UCSD-AML1 (cell line): ENCODE measurements at regions not wholly inside any gene's neighbourhood (a gene's known extent, or its start where the extent isn't known, plus 50 kb on each side); places are given as distances from the start of the nearest gene placed in this dataset.
"Not testable (repeated sequence)": the region's sequence is repeated elsewhere in the genome, so short reads cannot be mapped to it uniquely, and the experiment has no call there.

Source experiments
- DNase-seq: peaks from one replicate; lab custom pipeline; 2025; ENCODE audit not compliant: unreplicated experiment; lab: John Stamatoyannopoulos, UW

- no peak for DNase-seq
Measured at GRCh38 chr4:79663865-79664264, 255.8 kb upstream of the GK2 start.

GRCh38 chr4:79663141-79663540, 255.1 kb upstream of the GK2 start:
- no peak for DNase-seq

- DNase-seq = no peak
Measured at GRCh38 chr4:79662651-79663050, 254.6 kb upstream of the GK2 start.

GRCh38 chr4:79661196-79661595, 253.2 kb upstream of the GK2 start:
- DNase-seq = no peak

GRCh38 chr4:79659308-79659870, 251.4 kb upstream of the GK2 start:
- DNase-seq = not testable (repeated sequence)

GRCh38 chr4:79657379-79657778, 249.4 kb upstream of the GK2 start:
- no peak for DNase-seq

GRCh38 chr4:79653871-79654270, 245.8 kb upstream of the GK2 start:
- no peak for DNase-seq

GRCh38 chr4:79652738-79653137, 244.7 kb upstream of the GK2 start:
- no peak for DNase-seq

GRCh38 chr4:79652232-79652631, 244.2 kb upstream of the GK2 start:
- DNase-seq = no peak

- no peak for DNase-seq
Measured at GRCh38 chr4:79651456-79651855, 243.4 kb upstream of the GK2 start.

- DNase-seq = no peak
Measured at GRCh38 chr4:79650794-79651431, 242.9 kb upstream of the GK2 start.

GRCh38 chr4:79650217-79650616, 242.2 kb upstream of the GK2 start:
- no peak for DNase-seq

- DNase-seq = no peak
Measured at GRCh38 chr4:79645942-79646341, 237.9 kb upstream of the GK2 start.

- no peak for DNase-seq
Measured at GRCh38 chr4:79638735-79639134, 230.7 kb upstream of the GK2 start.

- no peak for DNase-seq
Measured at GRCh38 chr4:79636991-79637390, 229.0 kb upstream of the GK2 start.

- DNase-seq = no peak
Measured at GRCh38 chr4:79634111-79634510, 226.1 kb upstream of the GK2 start.

GRCh38 chr4:79632114-79632513, 224.1 kb upstream of the GK2 start:
- no peak for DNase-seq

- DNase-seq = no peak
Measured at GRCh38 chr4:79626611-79627010, 218.6 kb upstream of the GK2 start.

- no peak for DNase-seq
Measured at GRCh38 chr4:79626101-79626500, 218.1 kb upstream of the GK2 start.

- DNase-seq = no peak
Measured at GRCh38 chr4:79625361-79625760, 217.3 kb upstream of the GK2 start.

GRCh38 chr4:79623021-79623870, 215.2 kb upstream of the GK2 start:
- no peak for DNase-seq

GRCh38 chr4:79621061-79621460, 213.0 kb upstream of the GK2 start:
- no peak for DNase-seq
